ENCODE measurements at regions not wholly inside any gene's neighbourhood (a gene's known extent, or its start where the extent isn't known, plus 50 kb on each side); places are given as distances from the start of the nearest gene placed in this dataset.

DNA sequence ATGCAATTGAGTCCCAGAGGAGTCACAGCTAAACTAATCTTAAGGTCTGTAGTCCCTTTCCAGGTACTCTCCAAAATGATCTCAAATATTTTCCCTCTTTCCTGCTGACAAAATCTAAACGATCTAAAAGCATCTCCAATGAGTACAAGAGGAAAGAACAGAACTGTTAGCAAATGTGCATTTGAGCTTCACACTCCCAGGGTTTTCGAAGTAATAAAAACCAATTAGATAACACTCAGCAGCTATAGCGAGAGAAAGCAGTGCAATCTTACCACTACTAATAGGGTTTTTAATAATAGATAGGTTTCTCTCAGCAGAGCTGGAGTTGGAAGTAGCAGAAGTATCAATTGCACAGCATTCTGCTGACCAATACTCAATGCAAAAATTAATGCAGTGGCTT lies 995.4 kb downstream of the TUSC7 start (continued):
- TF ChIP-seq, protein P1, sequence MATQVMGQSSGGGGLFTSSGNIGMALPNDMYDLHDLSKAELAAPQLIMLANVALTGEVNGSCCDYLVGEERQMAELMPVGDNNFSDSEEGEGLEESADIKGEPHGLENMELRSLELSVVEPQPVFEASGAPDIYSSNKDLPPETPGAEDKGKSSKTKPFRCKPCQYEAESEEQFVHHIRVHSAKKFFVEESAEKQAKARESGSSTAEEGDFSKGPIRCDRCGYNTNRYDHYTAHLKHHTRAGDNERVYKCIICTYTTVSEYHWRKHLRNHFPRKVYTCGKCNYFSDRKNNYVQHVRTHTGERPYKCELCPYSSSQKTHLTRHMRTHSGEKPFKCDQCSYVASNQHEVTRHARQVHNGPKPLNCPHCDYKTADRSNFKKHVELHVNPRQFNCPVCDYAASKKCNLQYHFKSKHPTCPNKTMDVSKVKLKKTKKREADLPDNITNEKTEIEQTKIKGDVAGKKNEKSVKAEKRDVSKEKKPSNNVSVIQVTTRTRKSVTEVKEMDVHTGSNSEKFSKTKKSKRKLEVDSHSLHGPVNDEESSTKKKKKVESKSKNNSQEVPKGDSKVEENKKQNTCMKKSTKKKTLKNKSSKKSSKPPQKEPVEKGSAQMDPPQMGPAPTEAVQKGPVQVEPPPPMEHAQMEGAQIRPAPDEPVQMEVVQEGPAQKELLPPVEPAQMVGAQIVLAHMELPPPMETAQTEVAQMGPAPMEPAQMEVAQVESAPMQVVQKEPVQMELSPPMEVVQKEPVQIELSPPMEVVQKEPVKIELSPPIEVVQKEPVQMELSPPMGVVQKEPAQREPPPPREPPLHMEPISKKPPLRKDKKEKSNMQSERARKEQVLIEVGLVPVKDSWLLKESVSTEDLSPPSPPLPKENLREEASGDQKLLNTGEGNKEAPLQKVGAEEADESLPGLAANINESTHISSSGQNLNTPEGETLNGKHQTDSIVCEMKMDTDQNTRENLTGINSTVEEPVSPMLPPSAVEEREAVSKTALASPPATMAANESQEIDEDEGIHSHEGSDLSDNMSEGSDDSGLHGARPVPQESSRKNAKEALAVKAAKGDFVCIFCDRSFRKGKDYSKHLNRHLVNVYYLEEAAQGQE (IDR thresholded peaks at IDR 0.05; ENCODE audit: borderline replicate concordance): no peak
- TF ChIP-seq, protein P1 (CRISPR knock-in tag; IDR thresholded peaks at IDR 0.05; ENCODE audit: low read depth): no peak
- TF ChIP-seq XRCC3 (IDR thresholded peaks at IDR 0.05) (no peak), ETS2 (tag; IDR thresholded peaks at IDR 0.05; ENCODE audit: borderline replicate concordance, poor library complexity, severe bottlenecking) (no peak), ZNF444 (CRISPR knock-in tag; IDR thresholded peaks at IDR 0.05) (no peak), ZNF24 (IDR thresholded peaks at IDR 0.05) (no peak), ZNF184 (CRISPR knock-in tag; IDR thresholded peaks at IDR 0.05) (no peak), SOX6 (IDR thresholded peaks at IDR 0.05) (no peak), MEIS2 (IDR thresholded peaks at IDR 0.05; ENCODE audit: partially characterized antibody) (no peak), MCM7 (IDR thresholded peaks at IDR 0.05) (no peak)
- TF ChIP-seq, protein P2, sequence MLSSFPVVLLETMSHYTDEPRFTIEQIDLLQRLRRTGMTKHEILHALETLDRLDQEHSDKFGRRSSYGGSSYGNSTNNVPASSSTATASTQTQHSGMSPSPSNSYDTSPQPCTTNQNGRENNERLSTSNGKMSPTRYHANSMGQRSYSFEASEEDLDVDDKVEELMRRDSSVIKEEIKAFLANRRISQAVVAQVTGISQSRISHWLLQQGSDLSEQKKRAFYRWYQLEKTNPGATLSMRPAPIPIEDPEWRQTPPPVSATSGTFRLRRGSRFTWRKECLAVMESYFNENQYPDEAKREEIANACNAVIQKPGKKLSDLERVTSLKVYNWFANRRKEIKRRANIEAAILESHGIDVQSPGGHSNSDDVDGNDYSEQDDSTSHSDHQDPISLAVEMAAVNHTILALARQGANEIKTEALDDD (IDR thresholded peaks at IDR 0.05): no peak

Data from K562 (cell line).